Activated naive CD8-positive, alpha-beta T cell treated with anti-CD3 and anti-CD28 coated beads, Interleukin-2, amount 10 ng/mL, durations not matched to agents 7 days and 5 days (primary cell): ENCODE measurements at regions not wholly inside any gene's neighbourhood (a gene's known extent, or its start where the extent isn't known, plus 50 kb on each side); places are given as distances from the start of the nearest gene placed in this dataset.

ENCODE experiments used
- ATAC-seq: fragments of 150-1000 bp; cut with Tn5 transposase; one replicate; pipeline ENCODE4 v1.10.0; 2021; ENCODE audit warnings: low read depth, moderate library complexity
- POLR2A ChIA-PET: fragments of 350-600 bp; sonication (Branson Sonifier 250); formaldehyde crosslinking; loops from one replicate; lab custom pipeline; 2021; ENCODE audit warnings: antibody characterized with exemption; lab: Charles Lee
- DNase-seq: peaks from one replicate; pipeline ENCODE4 v3.0.0; 2021
- H3K27ac Mint-ChIP-seq: one replicate; pipeline ENCODE4 v1.8.0; 2022; ENCODE audit warnings: mild to moderate bottlenecking, mixed read lengths
- H3K27me3 Mint-ChIP-seq: one replicate; pipeline ENCODE4 v1.8.0; 2022; ENCODE audit warnings: mild to moderate bottlenecking, moderate library complexity, mixed read lengths
- H3K36me3 Mint-ChIP-seq: one replicate; pipeline ENCODE4 v1.8.0; 2021; ENCODE audit warnings: mild to moderate bottlenecking, mixed read lengths
- H3K4me1 Mint-ChIP-seq: one replicate; pipeline ENCODE4 v1.8.0; 2021; ENCODE audit warnings: mixed read lengths
- H3K4me3 Mint-ChIP-seq: one replicate; pipeline ENCODE4 v1.8.0; 2022; ENCODE audit warnings: mild to moderate bottlenecking, moderate library complexity, mixed read lengths
- H3K9me3 Mint-ChIP-seq: one replicate; pipeline ENCODE4 v1.8.0; 2021; ENCODE audit warnings: mixed read lengths

- Mint-ChIP-seq H3K9me3 (no peaks in the 10 kb centered on the region), H3K27ac (no peak overlapping the region), H3K36me3 (no peaks in the 10 kb centered on the region), H3K4me3 (no peak overlapping the region), H3K27me3 (peaks cover 21% of the 10 kb centered on the region), H3K4me1 (peaks cover 2% of the 10 kb centered on the region)
- no peak for ATAC-seq
- POLR2A ChIA-PET: interaction anchor here (0.7 kb wide), 2 partner anchors 343 to 363 kb away, joined by 3 read pairs; no protein-coding TSS in a partner anchor
- no peak for DNase-seq
These were observed 190.1 kb upstream of the TNP1 start for GRCh38 chr2:217049956-217050355.

- Mint-ChIP-seq H3K4me1 (peaks cover 2% of the 10 kb centered on the region), H3K36me3 (no peaks in the 10 kb centered on the region), H3K4me3 (no peak overlapping the region), H3K27ac (no peak overlapping the region), H3K27me3 (peaks cover 21% of the 10 kb centered on the region), H3K9me3 (no peaks in the 10 kb centered on the region)
- DNase-seq (no peak), ATAC-seq (no peak)
- POLR2A ChIA-PET: interaction anchor here (0.7 kb wide), 2 partner anchors 343 to 364 kb away, joined by 3 read pairs; no protein-coding TSS in a partner anchor
These were observed 189.6 kb upstream of the TNP1 start for GRCh38 chr2:217049422-217049821.

DNA sequence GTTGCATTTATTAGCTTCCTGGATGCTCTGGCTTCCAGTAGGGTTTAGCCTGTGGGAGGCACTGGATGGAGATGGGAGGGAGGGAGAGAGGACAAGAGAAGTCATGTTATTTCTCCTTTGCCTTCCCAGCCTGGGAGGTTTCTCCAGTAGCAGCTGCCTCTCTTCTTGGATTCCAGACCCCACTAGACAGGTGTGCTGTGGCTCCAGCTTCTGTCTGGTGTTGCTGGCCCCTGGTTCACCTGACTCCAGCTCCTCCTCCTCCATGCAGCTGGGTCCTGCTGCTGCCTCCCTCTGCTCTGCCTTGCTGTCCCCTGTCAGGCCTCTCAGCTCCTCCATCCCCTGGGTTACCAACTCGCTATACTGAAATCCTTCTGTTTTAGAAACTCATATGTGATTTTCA lies 188.9 kb upstream of the TNP1 start:
- H3K9me3 Mint-ChIP-seq: no peaks in the 10 kb centered on the region
- no peak overlapping the region for H3K4me3 Mint-ChIP-seq
- H3K27ac Mint-ChIP-seq: no peak overlapping the region
- peaks cover 24% of the 10 kb centered on the region for H3K27me3 Mint-ChIP-seq
- ATAC-seq (no peak), DNase-seq (no peak)
- no peaks in the 10 kb centered on the region for H3K36me3 Mint-ChIP-seq
- POLR2A ChIA-PET: no interaction called here
- H3K4me1 Mint-ChIP-seq: peaks cover 2% of the 10 kb centered on the region

DNA sequence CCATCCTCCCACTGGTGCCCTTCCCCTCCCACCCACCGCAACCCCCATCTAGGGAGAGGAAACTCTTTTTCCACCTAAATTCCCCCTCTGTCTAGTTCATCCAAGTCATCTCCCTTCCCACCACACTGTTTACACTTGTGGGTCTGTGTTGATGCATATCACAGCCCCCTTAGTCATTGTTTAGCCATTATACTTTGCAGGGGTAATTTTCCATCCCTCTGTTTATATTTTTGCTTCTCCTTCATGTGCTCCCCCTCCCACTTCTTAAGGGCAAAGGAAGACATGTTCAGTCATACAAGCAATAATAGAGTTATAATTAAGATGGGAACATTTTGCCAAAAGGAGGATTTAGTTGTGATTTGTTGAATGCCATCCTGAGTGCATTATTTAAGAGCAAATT lies 187.8 kb upstream of the TNP1 start:
- Mint-ChIP-seq H3K4me3 (no peak overlapping the region), H3K27ac (no peak overlapping the region), H3K36me3 (no peaks in the 10 kb centered on the region), H3K9me3 (no peaks in the 10 kb centered on the region), H3K4me1 (peaks cover 2% of the 10 kb centered on the region), H3K27me3 (peaks cover 24% of the 10 kb centered on the region)
- DNase-seq (no peak), ATAC-seq (no peak)
- POLR2A ChIA-PET: no interaction called here

GRCh38 chr2:217047209-217047608 lies 187.3 kb upstream of the TNP1 start:
- Mint-ChIP-seq H3K36me3 (no peaks in the 10 kb centered on the region), H3K27ac (no peak overlapping the region), H3K4me3 (no peak overlapping the region), H3K27me3 (peaks cover 24% of the 10 kb centered on the region), H3K4me1 (peaks cover 2% of the 10 kb centered on the region), H3K9me3 (no peaks in the 10 kb centered on the region)
- ATAC-seq (no peak), DNase-seq (no peak)
- POLR2A ChIA-PET: no interaction called here

DNA sequence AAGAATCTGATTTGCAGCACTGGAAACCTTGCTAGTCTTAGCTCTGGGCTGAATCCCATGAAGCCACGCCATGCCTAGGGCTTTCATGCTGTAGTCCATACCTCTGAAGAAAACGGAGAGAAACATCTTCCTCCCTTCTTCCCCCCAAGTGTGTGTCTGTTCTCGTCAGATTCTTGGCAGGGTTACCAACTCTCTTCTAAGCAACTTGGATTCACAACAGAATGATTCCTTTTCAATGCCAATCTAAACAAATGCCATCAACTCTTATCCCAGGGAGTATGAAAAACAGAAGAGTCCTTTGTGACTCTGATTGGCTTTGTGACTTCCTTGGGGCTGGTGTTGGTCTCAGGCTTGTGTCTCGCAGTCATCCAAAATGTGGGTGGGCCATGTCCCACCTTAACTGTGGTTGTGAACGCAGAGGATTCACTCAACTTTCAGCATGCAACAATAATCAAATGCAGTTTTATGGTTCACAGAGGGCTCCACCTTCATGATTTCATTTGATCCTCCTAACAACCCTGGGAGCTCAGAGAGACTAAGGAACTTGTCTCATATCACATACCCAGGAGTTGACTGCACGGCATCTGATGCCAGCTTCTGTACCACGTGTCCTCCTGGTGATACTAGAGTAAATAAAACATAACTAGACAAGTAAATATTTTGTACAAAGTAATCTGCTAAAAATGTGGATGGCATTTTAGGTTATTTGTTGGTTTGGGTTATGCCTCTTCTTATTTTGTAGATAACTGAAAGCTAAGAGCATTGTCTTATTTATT lies 186.0 kb upstream of the TNP1 start:
- POLR2A ChIA-PET: no interaction called here
- Mint-ChIP-seq H3K36me3 (peaks cover 1% of the 10 kb centered on the region), H3K27ac (no peak overlapping the region), H3K4me3 (no peak overlapping the region), H3K9me3 (peaks cover 2% of the 10 kb centered on the region), H3K4me1 (peaks cover 2% of the 10 kb centered on the region), H3K27me3 (peaks cover 26% of the 10 kb centered on the region)
- DNase-seq (no peak), ATAC-seq (no peak)

GRCh38 chr2:217040099-217040498 lies 180.2 kb upstream of the TNP1 start:
- no peaks in the 10 kb centered on the region for H3K4me1 Mint-ChIP-seq
- H3K9me3 Mint-ChIP-seq: peaks cover 2% of the 10 kb centered on the region
- POLR2A ChIA-PET: no interaction called here
- H3K4me3 Mint-ChIP-seq: no peak overlapping the region
- peaks cover 11% of the 10 kb centered on the region for H3K27me3 Mint-ChIP-seq
- no peak overlapping the region for H3K27ac Mint-ChIP-seq
- no peak for DNase-seq
- peaks cover 1% of the 10 kb centered on the region for H3K36me3 Mint-ChIP-seq
- ATAC-seq: no peak

DNA sequence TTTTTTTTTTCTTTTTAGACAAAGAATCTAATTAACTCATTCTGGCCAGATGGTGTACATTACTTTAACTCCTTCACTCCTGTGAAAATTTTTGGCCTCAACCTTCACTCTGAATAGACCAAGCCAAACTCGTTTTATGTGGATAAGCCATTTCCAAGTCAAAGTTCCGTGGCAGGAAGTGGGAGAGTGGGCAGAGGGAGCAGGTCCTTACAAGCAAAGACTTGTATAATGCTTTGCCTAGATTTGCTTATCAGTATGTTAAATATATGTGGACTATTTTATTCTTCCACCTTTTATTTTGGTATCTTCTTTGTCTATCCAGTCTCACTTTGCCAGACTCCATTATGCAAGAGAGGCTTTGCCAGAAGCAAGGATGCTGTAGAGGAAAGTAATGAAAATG lies 178.1 kb upstream of the TNP1 start:
- Mint-ChIP-seq H3K36me3 (peaks cover 1% of the 10 kb centered on the region), H3K27me3 (peaks cover 17% of the 10 kb centered on the region)

DNA sequence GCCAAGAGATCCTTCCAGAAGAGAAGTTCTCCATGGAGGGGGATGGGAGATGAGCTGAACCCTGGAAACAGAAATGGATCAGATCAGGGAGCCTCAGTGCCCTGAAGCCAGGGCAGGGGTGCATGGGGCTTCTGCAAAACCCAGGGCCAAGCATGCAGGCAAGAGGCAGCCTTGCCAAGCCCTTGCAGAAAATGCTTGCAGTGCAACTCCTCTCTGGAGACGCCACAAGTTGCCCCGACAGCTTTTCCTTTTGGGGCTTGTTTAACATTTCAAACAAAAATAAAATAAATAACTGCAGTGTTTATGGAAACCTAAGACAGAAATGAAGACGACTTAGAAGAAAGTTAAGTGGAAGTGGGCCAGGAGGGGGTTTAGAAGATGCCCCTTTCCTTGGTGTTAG lies 177.5 kb upstream of the TNP1 start:
- ATAC-seq: no peak
- peaks cover 2% of the 10 kb centered on the region for H3K9me3 Mint-ChIP-seq

More for the DNA sequence above, 178.1 kb upstream of the TNP1 start:
- POLR2A ChIA-PET: no interaction called here
- no peak overlapping the region for H3K4me3 Mint-ChIP-seq
- DNase-seq (no peak), ATAC-seq (no peak)
- no peaks in the 10 kb centered on the region for H3K4me1 Mint-ChIP-seq
- peaks cover 2% of the 10 kb centered on the region for H3K9me3 Mint-ChIP-seq
- H3K27ac Mint-ChIP-seq: no peak overlapping the region

DNA sequence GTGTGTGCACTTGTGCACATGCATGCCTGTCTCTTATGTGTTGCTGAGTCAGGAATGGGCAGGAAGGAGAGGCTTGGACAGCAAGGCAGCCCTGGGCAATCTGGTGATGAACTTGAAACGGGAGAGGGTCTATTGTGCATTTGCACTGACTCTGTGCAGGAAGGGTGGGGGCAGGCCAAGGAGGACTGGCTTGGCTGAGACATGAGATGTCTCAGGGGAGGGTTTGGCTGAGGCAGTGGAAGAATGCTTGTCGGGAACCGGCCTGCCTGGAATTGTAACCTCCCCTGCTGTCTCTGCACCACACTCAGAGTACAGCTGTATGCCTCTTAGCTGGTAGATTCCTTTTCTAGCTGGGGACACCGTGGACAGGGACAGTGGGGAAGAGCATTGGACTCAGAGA lies 176.1 kb upstream of the TNP1 start:
- H3K27ac Mint-ChIP-seq: peak overlapping the region; percentile 37
- no peak for ATAC-seq
- DNase-seq: no peak
- no peak overlapping the region for H3K4me3 Mint-ChIP-seq
- no peaks in the 10 kb centered on the region for H3K36me3 Mint-ChIP-seq
- POLR2A ChIA-PET: no interaction called here
- peaks cover 19% of the 10 kb centered on the region for H3K27me3 Mint-ChIP-seq
- H3K4me1 Mint-ChIP-seq: no peaks in the 10 kb centered on the region
- no peaks in the 10 kb centered on the region for H3K9me3 Mint-ChIP-seq

More for the DNA sequence above, 177.5 kb upstream of the TNP1 start:
- no peaks in the 10 kb centered on the region for H3K4me1 Mint-ChIP-seq
- POLR2A ChIA-PET: no interaction called here
- peaks cover 17% of the 10 kb centered on the region for H3K27me3 Mint-ChIP-seq
- H3K36me3 Mint-ChIP-seq: peaks cover 1% of the 10 kb centered on the region
- no peak overlapping the region for H3K4me3 Mint-ChIP-seq
- H3K27ac Mint-ChIP-seq: no peak overlapping the region
- no peak for DNase-seq

DNA sequence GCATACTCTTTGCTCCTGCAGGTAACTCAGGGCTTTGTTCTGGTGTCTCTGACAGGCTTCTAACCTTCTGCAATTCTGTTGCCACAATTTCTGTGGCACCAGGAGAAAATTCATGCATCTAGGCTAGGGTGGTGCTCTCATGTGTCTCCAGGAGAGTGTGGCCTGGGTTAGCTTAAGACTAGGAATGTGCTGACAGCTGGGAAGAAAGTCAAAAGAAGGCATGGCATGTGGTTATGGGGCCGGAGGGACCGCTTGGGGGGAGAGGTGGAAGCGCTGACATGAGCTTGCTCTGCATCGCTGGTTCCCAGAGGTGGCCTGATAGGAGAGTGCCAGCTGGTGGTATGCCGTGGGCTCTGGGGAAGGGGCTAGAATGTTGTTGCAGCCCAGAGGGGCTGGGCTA lies 173.3 kb upstream of the TNP1 start:
- POLR2A ChIA-PET: no interaction called here

DNA sequence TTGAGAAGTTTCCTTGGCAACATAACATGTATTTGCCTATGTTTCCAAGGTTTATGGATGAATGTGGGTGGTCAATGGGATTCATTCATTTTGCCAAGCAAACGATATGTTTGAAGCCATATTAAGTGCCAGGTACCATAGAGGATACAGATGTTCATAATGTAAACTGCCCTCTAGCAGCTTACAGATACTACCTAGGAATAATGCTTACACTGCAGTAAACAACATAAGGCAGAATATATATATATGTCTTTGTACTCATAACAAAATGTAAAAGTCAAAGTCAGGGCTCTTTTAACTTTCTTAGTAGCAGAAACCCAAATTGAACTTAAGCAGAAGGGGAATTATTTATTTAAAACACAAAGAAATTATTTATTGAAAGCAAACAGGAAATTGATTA lies 171.6 kb upstream of the TNP1 start:
- Mint-ChIP-seq H3K27ac (no peak overlapping the region), H3K4me3 (no peak overlapping the region), H3K36me3 (no peaks in the 10 kb centered on the region), H3K27me3 (peaks cover 40% of the 10 kb centered on the region), H3K4me1 (no peaks in the 10 kb centered on the region), H3K9me3 (no peaks in the 10 kb centered on the region)
- DNase-seq (no peak), ATAC-seq (no peak)
- POLR2A ChIA-PET: no interaction called here

More for the DNA sequence above, 173.3 kb upstream of the TNP1 start:
- Mint-ChIP-seq H3K36me3 (no peaks in the 10 kb centered on the region), H3K27ac (no peak overlapping the region), H3K4me3 (no peak overlapping the region), H3K27me3 (peaks cover 34% of the 10 kb centered on the region), H3K9me3 (no peaks in the 10 kb centered on the region), H3K4me1 (no peaks in the 10 kb centered on the region)
- DNase-seq (no peak), ATAC-seq (no peak)

- Mint-ChIP-seq H3K4me3 (no peak overlapping the region), H3K27me3 (peaks cover 39% of the 10 kb centered on the region), H3K9me3 (no peaks in the 10 kb centered on the region), H3K36me3 (no peaks in the 10 kb centered on the region), H3K27ac (no peak overlapping the region), H3K4me1 (no peaks in the 10 kb centered on the region)
- DNase-seq (no peak), ATAC-seq (no peak)
- POLR2A ChIA-PET: no interaction called here
These were observed 170.2 kb upstream of the TNP1 start for GRCh38 chr2:217030081-217030480.

DNA sequence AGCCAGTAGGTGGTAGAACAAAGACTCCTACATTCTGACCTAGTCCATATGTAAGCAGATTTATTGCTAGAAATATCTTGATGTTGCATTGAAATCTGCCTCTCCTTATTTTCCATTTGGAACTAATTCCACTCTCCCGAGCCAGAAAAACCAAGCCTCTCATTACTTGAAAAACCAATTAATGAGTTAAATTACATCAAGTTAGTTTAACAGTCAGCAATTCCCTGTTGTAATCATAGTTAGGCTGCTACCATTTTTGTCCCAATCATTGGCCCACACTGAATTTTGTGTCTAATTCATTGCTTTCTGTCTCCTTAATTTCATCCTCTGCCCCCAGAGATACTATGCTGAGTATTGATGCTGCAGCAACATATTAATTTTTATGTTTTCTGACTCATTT lies 168.3 kb upstream of the TNP1 start:
- H3K4me1 Mint-ChIP-seq: no peaks in the 10 kb centered on the region
- H3K27me3 Mint-ChIP-seq: peaks cover 35% of the 10 kb centered on the region
- POLR2A ChIA-PET: no interaction called here
- no peak for DNase-seq
- H3K9me3 Mint-ChIP-seq: no peaks in the 10 kb centered on the region
- H3K4me3 Mint-ChIP-seq: no peak overlapping the region
- no peak for ATAC-seq
- no peak overlapping the region for H3K27ac Mint-ChIP-seq
- H3K36me3 Mint-ChIP-seq: no peaks in the 10 kb centered on the region
